ENCODE measurements at regions not wholly inside any gene's neighbourhood (a gene's known extent, or its start where the extent isn't known, plus 50 kb on each side); places are given as distances from the start of the nearest gene placed in this dataset.
"Not testable (repeated sequence)": the region's sequence is repeated elsewhere in the genome, so short reads cannot be mapped to it uniquely, and the experiment has no call there.

DNA sequence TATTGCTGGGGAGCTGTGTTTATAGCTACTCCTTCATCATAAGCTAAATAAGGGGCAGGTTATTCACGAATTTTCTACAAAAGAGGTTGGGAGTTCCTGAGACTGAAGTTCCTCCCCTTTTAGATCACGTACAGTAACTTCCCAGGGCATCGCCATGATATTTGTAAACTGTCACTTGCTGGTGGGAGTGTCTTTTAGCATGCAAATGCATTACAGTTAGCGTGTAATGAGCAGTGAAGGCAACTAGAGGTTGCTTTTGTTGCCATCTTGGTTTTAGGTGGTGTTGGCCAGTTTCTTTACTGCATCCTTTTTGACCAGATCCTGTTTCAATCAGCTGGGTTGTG lies 64.4 kb downstream of the IL12A start:
- Histone ChIP-seq H3K36me3 (no peaks in the 10 kb centered on the region), H3K27ac (no peak overlapping the region), H3K27me3 (no peaks in the 10 kb centered on the region), H3K4me1 (ENCODE audit: low read depth) (no peaks in the 10 kb centered on the region), H3K9me3 (ENCODE audit: low read depth) (no peaks in the 10 kb centered on the region), H3K4me3 (no peak overlapping the region)
- no peak for DNase-seq (ENCODE audit: low read depth in 1 of 2, low spot score in 1 of 2)
- TF ChIP-seq CTCF (IDR thresholded peaks at IDR 0.05; ENCODE audit: low read depth, low read length) = no peak

DNA sequence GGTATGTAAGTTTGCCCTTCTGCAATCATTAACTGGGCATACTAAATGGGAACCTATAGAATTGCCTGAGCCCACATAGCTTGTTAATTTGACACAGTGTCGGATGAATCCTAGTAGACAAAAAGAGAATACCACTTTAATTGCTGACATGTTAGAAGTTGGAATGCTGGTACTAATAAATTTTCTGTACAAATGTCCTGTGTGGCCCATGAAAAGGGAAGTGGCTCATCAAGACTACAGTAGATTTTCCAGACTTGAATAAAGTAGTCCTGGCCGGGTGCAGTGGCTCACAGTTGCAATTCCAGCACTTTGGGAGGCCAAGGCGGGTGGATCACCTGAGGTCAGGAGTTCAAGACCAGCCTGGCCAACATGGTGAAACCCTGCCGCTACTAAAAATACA lies 66.2 kb downstream of the IL12A start:
- H3K36me3 ChIP-seq; H3K4me3 ChIP-seq; H3K4me1 ChIP-seq (ENCODE audit: low read depth); H3K9me3 ChIP-seq (ENCODE audit: low read depth); H3K27ac ChIP-seq; H3K27me3 ChIP-seq; DNase-seq (ENCODE audit: low read depth in 1 of 2, low spot score in 1 of 2): not testable (repeated sequence)

- H3K4me1 ChIP-seq (ENCODE audit: low read depth) = no peaks in the 10 kb centered on the region
- TF ChIP-seq CTCF (IDR thresholded peaks at IDR 0.05; ENCODE audit: low read depth, low read length) = no peak
- no peaks in the 10 kb centered on the region for H3K9me3 ChIP-seq (ENCODE audit: low read depth)
- H3K27me3 ChIP-seq = no peaks in the 10 kb centered on the region
- no peak for DNase-seq (ENCODE audit: low read depth in 1 of 2, low spot score in 1 of 2)
- no peak overlapping the region for H3K4me3 ChIP-seq
- no peaks in the 10 kb centered on the region for H3K36me3 ChIP-seq
- H3K27ac ChIP-seq = no peak overlapping the region
Measured at GRCh38 chr3:160055659-160056058, 67.0 kb downstream of the IL12A start.

- no peak for DNase-seq (ENCODE audit: low read depth in 1 of 2, low spot score in 1 of 2)
- Histone ChIP-seq H3K36me3 (no peaks in the 10 kb centered on the region), H3K27me3 (no peaks in the 10 kb centered on the region), H3K4me1 (ENCODE audit: low read depth) (no peaks in the 10 kb centered on the region), H3K27ac (no peak overlapping the region), H3K4me3 (no peak overlapping the region), H3K9me3 (ENCODE audit: low read depth) (no peaks in the 10 kb centered on the region)
- no peak for TF ChIP-seq CTCF (IDR thresholded peaks at IDR 0.05; ENCODE audit: low read depth, low read length)
Measured at GRCh38 chr3:160057331-160057730, 68.7 kb downstream of the IL12A start.

GRCh38 chr3:160060409-160061027 lies 71.9 kb downstream of the IL12A start:
- no peak for TF ChIP-seq CTCF (IDR thresholded peaks at IDR 0.05; ENCODE audit: low read depth, low read length)
- no peaks in the 10 kb centered on the region for H3K27me3 ChIP-seq
- H3K36me3 ChIP-seq = no peaks in the 10 kb centered on the region
- H3K27ac ChIP-seq = no peak overlapping the region
- no peak overlapping the region for H3K4me3 ChIP-seq
- no peak for DNase-seq (ENCODE audit: low read depth in 1 of 2, low spot score in 1 of 2)
- no peaks in the 10 kb centered on the region for H3K9me3 ChIP-seq (ENCODE audit: low read depth)
- no peaks in the 10 kb centered on the region for H3K4me1 ChIP-seq (ENCODE audit: low read depth)

DNA sequence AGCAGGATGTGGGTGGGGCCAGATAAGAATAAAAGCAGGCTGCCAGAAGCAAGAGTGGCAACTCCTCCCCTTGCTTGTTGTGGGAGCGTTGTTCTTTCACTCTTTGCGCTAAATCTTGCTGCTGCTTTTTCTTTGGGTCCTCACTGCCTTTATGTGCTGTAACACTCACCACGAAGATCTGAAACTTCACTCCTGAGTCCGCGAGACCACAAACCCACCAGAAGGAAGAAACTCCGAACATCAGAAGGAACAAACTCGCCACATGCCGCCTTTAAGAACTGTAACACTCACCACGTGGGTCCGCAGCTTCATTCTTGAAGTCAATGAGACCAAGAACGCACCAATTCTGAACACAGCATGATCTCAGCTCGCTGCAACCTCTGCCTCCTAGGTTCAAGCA lies 72.9 kb downstream of the IL12A start:
- Histone ChIP-seq H3K27ac (no peak overlapping the region), H3K9me3 (ENCODE audit: low read depth) (no peaks in the 10 kb centered on the region), H3K27me3 (no peaks in the 10 kb centered on the region), H3K36me3 (no peaks in the 10 kb centered on the region), H3K4me3 (no peak overlapping the region), H3K4me1 (ENCODE audit: low read depth) (no peaks in the 10 kb centered on the region)
- no peak for TF ChIP-seq CTCF (IDR thresholded peaks at IDR 0.05; ENCODE audit: low read depth, low read length)
- DNase-seq (ENCODE audit: low read depth in 1 of 2, low spot score in 1 of 2) = no peak

Data from cardiac muscle cell (in vitro differentiated cells and primary cell).